Type B pancreatic cell (in vitro differentiated cells): ENCODE measurements at regions not wholly inside any gene's neighbourhood (a gene's known extent, or its start where the extent isn't known, plus 50 kb on each side); places are given as distances from the start of the nearest gene placed in this dataset.

Experiments used
- DNase-seq: peaks from one replicate; pipeline ENCODE4 v3.0.0; 2021; ENCODE audit warnings: mixed read lengths; ENCODE audit not compliant: unreplicated experiment; ENCODE audit errors: extremely low spot score
- H3K27ac Mint-ChIP-seq: 2 replicates; pipeline ENCODE4 v1.8.0; 2021; ENCODE audit warnings: mild to moderate bottlenecking, mixed read lengths
- H3K27me3 Mint-ChIP-seq: 2 replicates; pipeline ENCODE4 v1.8.0; 2021; ENCODE audit warnings: mixed read lengths
- H3K36me3 Mint-ChIP-seq: 2 replicates; pipeline ENCODE4 v1.8.0; 2021; ENCODE audit warnings: mixed read lengths
- H3K4me1 Mint-ChIP-seq: one replicate; pipeline ENCODE4 v1.8.0; 2021; ENCODE audit warnings: mixed read lengths; ENCODE audit not compliant: unreplicated experiment
- H3K4me3 Mint-ChIP-seq: 2 replicates; pipeline ENCODE4 v1.8.0; 2021; ENCODE audit warnings: mild to moderate bottlenecking, mixed read lengths
- H3K9me3 Mint-ChIP-seq: 2 replicates; pipeline ENCODE4 v1.8.0; 2021; ENCODE audit warnings: mixed read lengths
- CTCF ChIP-seq: fragments of 200-600 bp; sonication (generic); conservative IDR thresholded peaks from 2 replicates; pipeline ENCODE4 v1.5.0; 2021; ENCODE audit warnings: antibody characterized with exemption, mild to moderate bottlenecking

GRCh38 chr15:85899927-85900326, 105.2 kb upstream of the KLHL25 start:
- Mint-ChIP-seq H3K4me1 (peaks cover 13% of the 10 kb centered on the region), H3K27me3 (peaks cover 42% of the 10 kb centered on the region), H3K4me3 (no peak overlapping the region), H3K27ac (no peak overlapping the region), H3K9me3 (no peaks in the 10 kb centered on the region), H3K36me3 (no peaks in the 10 kb centered on the region)
- DNase-seq: no peak
- TF ChIP-seq CTCF: no peak

GRCh38 chr15:85905751-85906450, 111.2 kb upstream of the KLHL25 start:
- H3K9me3 Mint-ChIP-seq: no peaks in the 10 kb centered on the region
- peaks cover 15% of the 10 kb centered on the region for H3K27me3 Mint-ChIP-seq
- H3K4me1 Mint-ChIP-seq: peaks cover 16% of the 10 kb centered on the region
- DNase-seq: no peak
- TF ChIP-seq CTCF: no peak
- no peak overlapping the region for H3K4me3 Mint-ChIP-seq
- H3K36me3 Mint-ChIP-seq: no peaks in the 10 kb centered on the region
- H3K27ac Mint-ChIP-seq: no peak overlapping the region

GRCh38 chr15:85906640-85907039, 111.9 kb upstream of the KLHL25 start:
- Mint-ChIP-seq H3K4me3 (no peak overlapping the region), H3K36me3 (no peaks in the 10 kb centered on the region), H3K27ac (no peak overlapping the region), H3K9me3 (no peaks in the 10 kb centered on the region), H3K27me3 (peaks cover 15% of the 10 kb centered on the region), H3K4me1 (peaks cover 16% of the 10 kb centered on the region)
- TF ChIP-seq CTCF: no peak
- DNase-seq: no peak

GRCh38 chr15:85910834-85911233, 116.1 kb upstream of the KLHL25 start:
- no peak for TF ChIP-seq CTCF
- peaks cover 8% of the 10 kb centered on the region for H3K27me3 Mint-ChIP-seq
- H3K9me3 Mint-ChIP-seq: no peaks in the 10 kb centered on the region
- H3K36me3 Mint-ChIP-seq: no peaks in the 10 kb centered on the region
- H3K27ac Mint-ChIP-seq: no peak overlapping the region
- H3K4me1 Mint-ChIP-seq: peaks cover 16% of the 10 kb centered on the region
- no peak overlapping the region for H3K4me3 Mint-ChIP-seq
- no peak for DNase-seq

- Mint-ChIP-seq H3K27me3 (peaks cover 12% of the 10 kb centered on the region), H3K4me1 (peaks cover 7% of the 10 kb centered on the region), H3K9me3 (peaks cover 10% of the 10 kb centered on the region), H3K4me3 (no peak overlapping the region), H3K27ac (no peak overlapping the region), H3K36me3 (no peaks in the 10 kb centered on the region)
- TF ChIP-seq CTCF: no peak
- no peak for DNase-seq
Measured at GRCh38 chr15:85913461-85913860, 118.7 kb upstream of the KLHL25 start.
